ENCODE measurements at regions not wholly inside any gene's neighbourhood (a gene's known extent, or its start where the extent isn't known, plus 50 kb on each side); places are given as distances from the start of the nearest gene placed in this dataset.

- TF ChIP-seq GATA2 (IDR thresholded peaks at IDR 0.05; ENCODE audit: low read depth, low read length) (no peak), GATA3 (IDR thresholded peaks at IDR 0.05; ENCODE audit: low read depth, low read length) (no peak)
Measured at GRCh38 chr4:100106982-100107381, 83.3 kb downstream of the DDIT4L start.

Measured in SH-SY5Y (cell line).